ENCODE measurements at regions not wholly inside any gene's neighbourhood (a gene's known extent, or its start where the extent isn't known, plus 50 kb on each side); places are given as distances from the start of the nearest gene placed in this dataset.

DNA sequence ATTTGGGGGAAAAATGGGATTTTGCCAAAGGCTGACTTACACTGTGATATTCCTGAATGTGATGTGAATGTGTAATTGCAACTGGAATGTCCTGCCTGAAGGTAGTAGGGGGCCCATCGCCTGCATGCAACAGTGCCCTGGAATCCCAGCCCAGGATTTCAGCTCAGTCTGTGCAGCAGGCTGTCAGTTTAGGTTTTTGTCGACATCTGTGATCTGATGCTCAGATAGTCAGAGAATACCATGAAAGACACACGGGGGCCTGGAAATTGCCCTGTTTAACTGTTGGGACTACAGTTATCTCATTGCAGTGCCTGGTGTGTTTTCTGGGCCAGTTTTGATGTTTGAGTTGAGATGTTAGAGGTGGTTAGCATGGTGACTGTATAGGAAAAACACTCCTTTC lies 84.5 kb upstream of the HK2 start:
- H3K36me3 ChIP-seq (ENCODE audit: control insufficient read depth, insufficient read depth, low read length) = no peaks in the 10 kb centered on the region
- DNase-seq (ENCODE audit: extremely low read depth, insufficient read length) = no peak
- no peaks in the 10 kb centered on the region; the same call in none of the 2 replicates for H3K27me3 ChIP-seq (replicated peaks; ENCODE audit: control insufficient read depth, insufficient read depth, low read length)
- TF ChIP-seq CTCF (IDR thresholded peaks at IDR 0.05; ENCODE audit: insufficient read depth, low read length, poor library complexity, severe bottlenecking) = no peak
- no peak overlapping the region for H3K4me3 ChIP-seq (replicated peaks; ENCODE audit: low read depth, low read length)

GRCh38 chr2:74751981-74752851 lies 81.7 kb upstream of the HK2 start:
- DNase-seq (ENCODE audit: extremely low read depth, insufficient read length) = no peak
- no peak overlapping the region for H3K4me3 ChIP-seq (replicated peaks; ENCODE audit: low read depth, low read length)
- no peak for TF ChIP-seq CTCF (IDR thresholded peaks at IDR 0.05; ENCODE audit: insufficient read depth, low read length, poor library complexity, severe bottlenecking)
- H3K27me3 ChIP-seq (replicated peaks; ENCODE audit: control insufficient read depth, insufficient read depth, low read length) = no peaks in the 10 kb centered on the region; the same call in none of the 2 replicates
- no peaks in the 10 kb centered on the region for H3K36me3 ChIP-seq (ENCODE audit: control insufficient read depth, insufficient read depth, low read length)

GRCh38 chr2:74755386-74755785 lies 78.5 kb upstream of the HK2 start:
- no peaks in the 10 kb centered on the region; the same call in 1 of the 2 replicates for H3K27me3 ChIP-seq (replicated peaks; ENCODE audit: control insufficient read depth, insufficient read depth, low read length)
- no peak for TF ChIP-seq CTCF (IDR thresholded peaks at IDR 0.05; ENCODE audit: insufficient read depth, low read length, poor library complexity, severe bottlenecking)
- H3K36me3 ChIP-seq (ENCODE audit: control insufficient read depth, insufficient read depth, low read length) = no peaks in the 10 kb centered on the region
- DNase-seq (ENCODE audit: extremely low read depth, insufficient read length) = no peak
- no peak overlapping the region for H3K4me3 ChIP-seq (replicated peaks; ENCODE audit: low read depth, low read length)

- no peaks in the 10 kb centered on the region for H3K36me3 ChIP-seq (ENCODE audit: control insufficient read depth, insufficient read depth, low read length)
- no peaks in the 10 kb centered on the region; the same call in 1 of the 2 replicates for H3K27me3 ChIP-seq (replicated peaks; ENCODE audit: control insufficient read depth, insufficient read depth, low read length)
- DNase-seq (ENCODE audit: extremely low read depth, insufficient read length) = no peak
- H3K4me3 ChIP-seq (replicated peaks; ENCODE audit: low read depth, low read length) = no peak overlapping the region
- TF ChIP-seq CTCF (IDR thresholded peaks at IDR 0.05; ENCODE audit: insufficient read depth, low read length, poor library complexity, severe bottlenecking) = no peak
Measured at GRCh38 chr2:74756356-74756890, 77.5 kb upstream of the HK2 start.

- Histone ChIP-seq H3K4me3 (replicated peaks; ENCODE audit: low read depth, low read length) (no peak overlapping the region), H3K36me3 (ENCODE audit: control insufficient read depth, insufficient read depth, low read length) (no peaks in the 10 kb centered on the region), H3K27me3 (replicated peaks; ENCODE audit: control insufficient read depth, insufficient read depth, low read length) (no peaks in the 10 kb centered on the region)
- TF ChIP-seq CTCF (IDR thresholded peaks at IDR 0.05; ENCODE audit: insufficient read depth, low read length, poor library complexity, severe bottlenecking) = no peak
- DNase-seq (ENCODE audit: extremely low read depth, insufficient read length) = no peak
Measured at GRCh38 chr2:74759986-74760385, 73.9 kb upstream of the HK2 start.

Data from GM06990 (cell line).